GM12878 (cell line): ENCODE measurements at regions not wholly inside any gene's neighbourhood (a gene's known extent, or its start where the extent isn't known, plus 50 kb on each side); places are given as distances from the start of the nearest gene placed in this dataset.

Source experiments
- ATAC-seq: fragments of 200-7000 bp; cut with Tn5 transposase; 3 replicates; pipeline ENCODE4 v1.9.1; 2020; ENCODE audit warnings: mild to moderate bottlenecking, moderate library complexity
- BruUV-seq: library from RNA; stranded (reverse); fragments of 400-500 nt; replicated peaks from 2 replicates; lab custom pipeline; 2021; lab: Mats Ljungman, UMichigan
- CTCF ChIA-PET: fragments of 300-600 bp; sonication (Branson Sonifier 250); formaldehyde crosslinking; extraction: SDS; loops from one replicate; lab custom pipeline; 2021; ENCODE audit warnings: inconsistent platforms; lab: Yijun Ruan, JAX
- POLR2A ChIA-PET: fragments of 350-600 bp; formaldehyde crosslinking; extraction: SDS; loops from one replicate; lab custom pipeline; 2021; ENCODE audit warnings: inconsistent platforms; lab: Charles Lee
- RAD21 ChIA-PET: fragments of 300-600 bp; sonication (Branson Sonifier 250); formaldehyde crosslinking; loops from one replicate; lab custom pipeline; 2023; ENCODE audit warnings: antibody characterized with exemption; ENCODE audit not compliant: unreplicated experiment; lab: Charles Lee
- SMC1A ChIA-PET: fragments of 300-600 bp; sonication (Branson Sonifier 250); formaldehyde crosslinking; loops from one replicate; lab custom pipeline; 2023; ENCODE audit not compliant: unreplicated experiment, uncharacterized antibody; lab: Charles Lee
- DNase-seq: peaks from one replicate; pipeline ENCODE4 v3.0.0-alpha.2; 2011; ENCODE audit warnings: low read depth, low spot score
- FAIRE-seq: peaks from 3 replicates; lab custom pipeline; 2011; peaks lifted over from hg19 to GRCh38; lab: Jason Lieb, UNC
- H2AFZ ChIP-seq: 2 replicates; pipeline ENCODE4 v1.6.0; 2011; ENCODE audit warnings: low read depth, low read length, control low read depth; ENCODE audit not compliant: control insufficient read depth
- H3K27ac ChIP-seq: 2 replicates; pipeline ENCODE4 v1.5.1; 2011; ENCODE audit warnings: control low read depth; ENCODE audit not compliant: control insufficient read depth, insufficient read depth
- H3K27me3 ChIP-seq, 2 experiments: replicated peaks in 1 of 2; 2 replicates each; pipeline versions ENCODE4 v1.6.0 to v1.6.1; 2011; ENCODE audit warnings: low read length in 1 of 2; ENCODE audit not compliant: control insufficient read depth in 2 of 2, insufficient read depth in 2 of 2
- H3K36me3 ChIP-seq, 2 experiments: 2 replicates each; pipeline ENCODE4 v1.5.1; 2011; ENCODE audit warnings: low read length in 1 of 2; ENCODE audit not compliant: control insufficient read depth in 2 of 2, insufficient read depth in 2 of 2
- H3K4me1 ChIP-seq: 2 replicates; pipeline ENCODE4 v1.6.1; 2011; ENCODE audit warnings: mild to moderate bottlenecking, low read length, moderate library complexity, mixed read lengths; ENCODE audit not compliant: control insufficient read depth, insufficient read depth
- H3K4me2 ChIP-seq: 2 replicates; pipeline ENCODE4 v1.6.0; 2011; ENCODE audit warnings: control low read depth; ENCODE audit not compliant: control insufficient read depth, insufficient read depth
- H3K4me3 ChIP-seq: fragments of 200-600 bp; sonication (generic); 2 replicates; pipeline ENCODE4 v1.5.1; 2016
- H3K79me2 ChIP-seq: 2 replicates; pipeline ENCODE4 v1.6.0; 2011; ENCODE audit warnings: low read length; ENCODE audit not compliant: control insufficient read depth, insufficient read depth
- H3K9ac ChIP-seq: 2 replicates; pipeline ENCODE4 v1.8.0; 2011; ENCODE audit warnings: low read length, control low read depth, mixed read lengths; ENCODE audit not compliant: control insufficient read depth, insufficient read depth
- H3K9me3 ChIP-seq: replicated peaks from 3 replicates; pipeline ENCODE4 v1.5.1; 2011; ENCODE audit warnings: mild to moderate bottlenecking, low read length; ENCODE audit not compliant: control insufficient read depth, insufficient read depth
- H4K20me1 ChIP-seq: 2 replicates; pipeline ENCODE4 v1.6.0; 2011; ENCODE audit not compliant: control insufficient read depth, insufficient read depth
- FOXM1 ChIP-seq: IDR thresholded peaks from 2 replicates; pipeline ENCODE4 v1.6.1; 2012; ENCODE audit warnings: low read depth, mild to moderate bottlenecking, inconsistent platforms, low read length, moderate library complexity
- ZBTB40 ChIP-seq: fragments of 450-650 bp; IDR thresholded peaks from 2 replicates; pipeline ENCODE4 v1.6.1; 2016; ENCODE audit warnings: mild to moderate bottlenecking, moderate library complexity, borderline replicate concordance
- WGBS: methylation state at CpG from one replicate; pipeline ENCODE4 v1.1.6; 2016; ENCODE audit warnings: low lambda C conversion rate; ENCODE audit not compliant: insufficient replicate concordance, insufficient coverage; ENCODE audit errors: missing lambda C conversion rate; 5-methylcytosine and 5-hydroxymethylcytosine counted together
- in situ Hi-C: fragments of 300-500 bp; cut with MboI; formaldehyde crosslinking; loops from 9 replicates; pipeline ENCODE4 v1.14.3; 2018; ENCODE audit warnings: mixed read lengths
- intact Hi-C: fragments of 100-400 bp; cut with micrococcal nuclease; formaldehyde crosslinking; loops from one replicate; pipeline ENCODE4 v1.14.2; 2022; ENCODE audit not compliant: unreplicated experiment

GRCh38 chr12:91989143-91989542, 156.5 kb downstream of the BTG1 start:
- FAIRE-seq (no peak), ATAC-seq (no peak), DNase-seq (no peak)
- 37% methylated on average over 1 of the region's 1 CpG for WGBS
- CTCF ChIA-PET = interaction anchor here (0.8 to 1.1 kb wide), 2 partner anchors 143 to 581 kb away, joined by 3 to 4 read pairs; no protein-coding TSS in a partner anchor
- Histone ChIP-seq H3K9me3 (no peaks in the 10 kb centered on the region; the same call in 2 of the 3 replicates), H3K9ac (no peak overlapping the region), H3K4me1 (no peaks in the 10 kb centered on the region), H3K4me3 (no peak overlapping the region), H3K36me3 (no peaks in the 10 kb centered on the region), H3K4me2 (no peak overlapping the region), H3K79me2 (no peaks in the 10 kb centered on the region), H3K27me3 (no peaks in the 10 kb centered on the region), H4K20me1 (no peaks in the 10 kb centered on the region), H2AFZ (no peak overlapping the region), H3K27ac (no peak overlapping the region)
- TF ChIP-seq FOXM1 = no peak
- 0 out of 2 replicates have a peak, but pooled peaks have one; percentile 33 for TF ChIP-seq ZBTB40
- in situ Hi-C loops (no loop called here), intact Hi-C loops (no loop called here)
- RAD21 ChIA-PET = no interaction called here
- SMC1A ChIA-PET = interaction anchor here (1.0 to 1.3 kb wide), 5 partner anchors 12 to 210 kb away, joined by 3 to 5 read pairs (median 3); no protein-coding TSS in a partner anchor
- BruUV-seq = no TSS peak
- POLR2A ChIA-PET = interaction anchor here (0.7 kb wide), 1 partner anchor 581 kb away, joined by 3 read pairs; no protein-coding TSS in a partner anchor
